ENCODE measurements at regions not wholly inside any gene's neighbourhood (a gene's known extent, or its start where the extent isn't known, plus 50 kb on each side); places are given as distances from the start of the nearest gene placed in this dataset.

- H3K36me3 Mint-ChIP-seq: no peaks in the 10 kb centered on the region
- peaks cover 20% of the 10 kb centered on the region for H3K4me1 Mint-ChIP-seq
- no peak overlapping the region for H3K27ac Mint-ChIP-seq
- no peak for TF ChIP-seq CTCF (IDR thresholded peaks at IDR 0.05; ENCODE audit: unreplicated experiment)
- H3K9me3 Mint-ChIP-seq: no peaks in the 10 kb centered on the region
- no peak for DNase-seq (ENCODE audit: low spot score in 2 of 2, unreplicated experiment in 2 of 2)
- no peaks in the 10 kb centered on the region for H3K27me3 Mint-ChIP-seq (ENCODE audit: low read depth)
- H3K4me3 Mint-ChIP-seq: no peak overlapping the region
Measured at GRCh38 chr2:71892896-71893295, 254.8 kb downstream of the CYP26B1 start.

GRCh38 chr2:71892423-71892730 lies 255.3 kb downstream of the CYP26B1 start:
- no peaks in the 10 kb centered on the region for H3K27me3 Mint-ChIP-seq (ENCODE audit: low read depth)
- H3K4me3 Mint-ChIP-seq: no peak overlapping the region
- DNase-seq (ENCODE audit: low spot score in 2 of 2, unreplicated experiment in 2 of 2): no peak
- TF ChIP-seq CTCF (IDR thresholded peaks at IDR 0.05; ENCODE audit: unreplicated experiment): no peak
- H3K9me3 Mint-ChIP-seq: no peaks in the 10 kb centered on the region
- peaks cover 20% of the 10 kb centered on the region for H3K4me1 Mint-ChIP-seq
- H3K27ac Mint-ChIP-seq: no peak overlapping the region
- H3K36me3 Mint-ChIP-seq: no peaks in the 10 kb centered on the region

- TF ChIP-seq CTCF (IDR thresholded peaks at IDR 0.05; ENCODE audit: unreplicated experiment): no peak
- no peak overlapping the region for H3K27ac Mint-ChIP-seq
Measured at GRCh38 chr2:71891719-71892422, 255.8 kb downstream of the CYP26B1 start.

GRCh38 chr2:71891155-71891554 lies 256.5 kb downstream of the CYP26B1 start:
- H3K36me3 Mint-ChIP-seq: no peaks in the 10 kb centered on the region
- DNase-seq (ENCODE audit: low spot score in 2 of 2, unreplicated experiment in 2 of 2): no peak
- peaks cover 8% of the 10 kb centered on the region for H3K9me3 Mint-ChIP-seq
- peaks cover 13% of the 10 kb centered on the region for H3K4me1 Mint-ChIP-seq
- H3K27ac Mint-ChIP-seq: no peak overlapping the region
- no peaks in the 10 kb centered on the region for H3K27me3 Mint-ChIP-seq (ENCODE audit: low read depth)
- TF ChIP-seq CTCF (IDR thresholded peaks at IDR 0.05; ENCODE audit: unreplicated experiment): no peak
- H3K4me3 Mint-ChIP-seq: no peak overlapping the region

More at GRCh38 chr2:71891719-71892422, 255.8 kb downstream of the CYP26B1 start:
- Mint-ChIP-seq H3K27me3 (ENCODE audit: low read depth) (no peaks in the 10 kb centered on the region), H3K4me3 (no peak overlapping the region), H3K9me3 (peaks cover under 1% of the 10 kb centered on the region), H3K4me1 (peaks cover 20% of the 10 kb centered on the region), H3K36me3 (no peaks in the 10 kb centered on the region)
- no peak for DNase-seq (ENCODE audit: low spot score in 2 of 2, unreplicated experiment in 2 of 2)

GRCh38 chr2:71889759-71890684 lies 257.6 kb downstream of the CYP26B1 start:
- H3K27ac Mint-ChIP-seq: no peak overlapping the region
- TF ChIP-seq CTCF (IDR thresholded peaks at IDR 0.05; ENCODE audit: unreplicated experiment): no peak
- no peaks in the 10 kb centered on the region for H3K36me3 Mint-ChIP-seq
- no peak overlapping the region for H3K4me3 Mint-ChIP-seq
- DNase-seq (ENCODE audit: low spot score in 2 of 2, unreplicated experiment in 2 of 2): no peak
- peaks cover 5% of the 10 kb centered on the region for H3K4me1 Mint-ChIP-seq
- peaks cover 11% of the 10 kb centered on the region for H3K9me3 Mint-ChIP-seq
- H3K27me3 Mint-ChIP-seq (ENCODE audit: low read depth): peaks cover 1% of the 10 kb centered on the region

All from mesothelial cell of epicardium (in vitro differentiated cells).